ENCODE measurements at regions not wholly inside any gene's neighbourhood (a gene's known extent, or its start where the extent isn't known, plus 50 kb on each side); places are given as distances from the start of the nearest gene placed in this dataset.

DNA sequence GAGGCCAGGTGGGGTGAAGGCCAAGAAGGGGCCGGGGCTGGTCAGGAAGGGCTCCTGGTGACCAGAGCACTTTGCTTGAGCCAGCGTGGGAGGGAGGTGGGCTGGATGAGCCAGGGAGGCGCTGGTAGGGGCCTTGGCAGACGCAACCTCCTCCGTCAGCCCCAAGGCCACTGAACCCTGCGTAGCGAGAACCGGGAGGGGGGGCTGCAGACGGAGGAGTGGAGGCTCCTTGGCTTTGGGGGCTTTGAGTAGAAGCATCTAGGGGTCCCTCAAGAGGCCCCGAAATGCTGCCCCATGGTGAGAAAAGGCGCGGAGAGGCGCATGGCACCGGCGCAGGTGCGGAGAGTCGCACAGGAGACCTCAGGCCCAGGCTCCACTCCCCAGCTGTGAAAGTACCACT, 1888.0 kb upstream of the CDH9 start:
- DNase-seq, result no peak

DNA sequence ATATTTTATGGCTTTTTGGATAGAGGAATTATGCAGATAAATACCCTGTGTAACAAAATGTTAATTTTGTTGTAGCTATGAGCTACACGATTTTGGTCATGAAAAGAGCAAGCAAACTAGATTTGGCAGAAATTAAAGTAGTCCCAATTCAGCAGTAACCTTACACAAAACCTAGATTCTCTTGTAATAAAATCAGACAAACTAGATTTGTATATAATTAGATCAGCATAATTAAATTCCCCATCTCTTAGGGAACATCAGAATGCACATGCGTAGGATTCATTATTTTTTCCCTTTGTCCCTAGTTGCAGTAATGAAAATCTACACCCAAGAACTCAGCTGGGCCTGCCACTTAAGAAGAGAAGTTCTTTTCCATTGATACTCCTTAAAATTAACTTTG, 1879.2 kb upstream of the CDH9 start:
- H3K36me3 ChIP-seq, result no peaks in the 10 kb centered on the region
- DNase-seq, result no peak
- TF ChIP-seq, protein P1, sequence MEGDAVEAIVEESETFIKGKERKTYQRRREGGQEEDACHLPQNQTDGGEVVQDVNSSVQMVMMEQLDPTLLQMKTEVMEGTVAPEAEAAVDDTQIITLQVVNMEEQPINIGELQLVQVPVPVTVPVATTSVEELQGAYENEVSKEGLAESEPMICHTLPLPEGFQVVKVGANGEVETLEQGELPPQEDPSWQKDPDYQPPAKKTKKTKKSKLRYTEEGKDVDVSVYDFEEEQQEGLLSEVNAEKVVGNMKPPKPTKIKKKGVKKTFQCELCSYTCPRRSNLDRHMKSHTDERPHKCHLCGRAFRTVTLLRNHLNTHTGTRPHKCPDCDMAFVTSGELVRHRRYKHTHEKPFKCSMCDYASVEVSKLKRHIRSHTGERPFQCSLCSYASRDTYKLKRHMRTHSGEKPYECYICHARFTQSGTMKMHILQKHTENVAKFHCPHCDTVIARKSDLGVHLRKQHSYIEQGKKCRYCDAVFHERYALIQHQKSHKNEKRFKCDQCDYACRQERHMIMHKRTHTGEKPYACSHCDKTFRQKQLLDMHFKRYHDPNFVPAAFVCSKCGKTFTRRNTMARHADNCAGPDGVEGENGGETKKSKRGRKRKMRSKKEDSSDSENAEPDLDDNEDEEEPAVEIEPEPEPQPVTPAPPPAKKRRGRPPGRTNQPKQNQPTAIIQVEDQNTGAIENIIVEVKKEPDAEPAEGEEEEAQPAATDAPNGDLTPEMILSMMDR (IDR thresholded peaks at IDR 0.05), result no peak
- no peak overlapping the region for H3K27ac ChIP-seq
- H3K4me3 ChIP-seq, result no peak overlapping the region
- no peaks in the 10 kb centered on the region for H3K9me3 ChIP-seq
- H3K27me3 ChIP-seq, result no peaks in the 10 kb centered on the region
- H3K4me1 ChIP-seq, result no peaks in the 10 kb centered on the region

More for the DNA sequence above, 1888.0 kb upstream of the CDH9 start:
- H3K9me3 ChIP-seq, result peaks cover 0 to 2% (median 0%) of the 10 kb centered on the region in 4 donors
- no peak overlapping the region for H3K4me3 ChIP-seq
- H3K27me3 ChIP-seq, result no peaks in the 10 kb centered on the region
- TF ChIP-seq POLR2A (IDR thresholded peaks at IDR 0.05), result no peak
- TF ChIP-seq, protein P1 (IDR thresholded peaks at IDR 0.05), result no peak
- H3K27ac ChIP-seq, result no peak overlapping the region
- H3K4me1 ChIP-seq, result no peaks in the 10 kb centered on the region
- no peaks in the 10 kb centered on the region for H3K36me3 ChIP-seq

DNA sequence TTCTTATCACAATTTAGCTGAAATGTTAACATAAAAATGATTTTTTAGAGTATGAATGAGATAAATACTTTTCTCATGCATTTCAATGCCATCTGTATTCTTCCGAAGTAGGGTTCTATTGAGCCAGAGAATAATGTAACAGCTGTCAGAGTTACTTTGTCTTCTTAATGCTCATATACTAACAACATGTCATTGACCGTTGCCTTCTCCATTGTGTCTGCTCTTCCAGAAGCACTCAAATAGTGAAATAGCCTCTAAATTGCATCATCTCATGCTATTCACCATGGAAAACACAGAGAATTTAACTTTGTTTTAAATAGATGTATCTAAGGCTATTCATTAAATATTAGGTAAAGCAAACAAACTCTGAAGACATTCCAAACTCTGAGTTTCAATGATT, 1875.9 kb upstream of the CDH9 start:
- Histone ChIP-seq H3K27ac (no peak overlapping the region), H3K36me3 (no peaks in the 10 kb centered on the region), H3K9me3 (no peaks in the 10 kb centered on the region), H3K27me3 (no peaks in the 10 kb centered on the region), H3K4me3 (no peak overlapping the region), H3K4me1 (no peaks in the 10 kb centered on the region)
- no peak for DNase-seq
- TF ChIP-seq POLR2A (IDR thresholded peaks at IDR 0.05), result no peak
- TF ChIP-seq, protein P1 (IDR thresholded peaks at IDR 0.05), result no peak

DNA sequence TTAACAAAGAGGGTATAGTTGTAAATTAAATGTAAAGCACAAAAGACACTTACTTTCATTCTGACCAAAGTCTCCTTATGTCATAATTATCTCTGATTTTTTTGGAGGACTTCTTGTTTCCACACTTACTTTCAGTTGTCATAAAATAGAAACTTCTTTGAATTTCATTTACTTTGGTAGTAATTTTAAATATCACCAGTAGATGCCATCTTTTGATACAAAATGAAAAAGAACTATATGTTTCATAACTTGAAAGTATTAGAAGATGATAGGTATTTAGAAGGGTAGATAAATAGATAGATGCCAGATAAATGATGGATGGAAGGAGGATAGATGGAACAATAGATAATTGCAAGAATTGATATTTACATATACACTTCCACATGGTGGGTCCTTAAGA, 1865.3 kb upstream of the CDH9 start:
- Histone ChIP-seq H3K9me3 (no peaks in the 10 kb centered on the region), H3K4me3 (no peak overlapping the region), H3K27me3 (no peaks in the 10 kb centered on the region), H3K27ac (no peak overlapping the region), H3K36me3 (no peaks in the 10 kb centered on the region), H3K4me1 (no peaks in the 10 kb centered on the region)
- TF ChIP-seq POLR2A (IDR thresholded peaks at IDR 0.05), result no peak
- TF ChIP-seq, protein P1 (IDR thresholded peaks at IDR 0.05), result no peak
- DNase-seq, result no peak

DNA sequence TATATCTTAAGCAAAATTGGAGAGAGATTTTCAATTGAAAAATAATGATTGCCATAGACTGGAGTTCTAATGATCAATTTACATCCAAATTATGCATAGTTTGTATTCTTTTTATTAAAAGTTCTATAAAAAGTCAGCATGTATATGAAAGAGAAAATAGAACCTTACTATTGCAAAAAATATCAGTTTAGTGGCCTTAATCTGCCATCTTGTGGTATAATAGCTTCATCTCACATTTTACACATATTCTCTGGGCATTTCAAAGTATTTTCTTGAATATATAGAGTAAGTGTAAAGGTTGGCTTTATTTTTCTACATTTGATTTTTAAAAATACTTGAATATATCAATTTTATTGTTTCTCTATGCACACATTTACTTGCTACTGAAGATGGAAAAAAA, 1858.6 kb upstream of the CDH9 start:
- H3K4me1 ChIP-seq, result no peaks in the 10 kb centered on the region
- H3K27me3 ChIP-seq, result no peaks in the 10 kb centered on the region
- H3K4me3 ChIP-seq, result no peak overlapping the region
- TF ChIP-seq, protein P1 (IDR thresholded peaks at IDR 0.05), result no peak
- no peak for TF ChIP-seq POLR2A (IDR thresholded peaks at IDR 0.05)
- DNase-seq, result no peak
- H3K9me3 ChIP-seq, result peaks cover 0 to 3% (median 0%) of the 10 kb centered on the region in 4 donors
- H3K36me3 ChIP-seq, result no peaks in the 10 kb centered on the region
- H3K27ac ChIP-seq, result no peak overlapping the region

DNA sequence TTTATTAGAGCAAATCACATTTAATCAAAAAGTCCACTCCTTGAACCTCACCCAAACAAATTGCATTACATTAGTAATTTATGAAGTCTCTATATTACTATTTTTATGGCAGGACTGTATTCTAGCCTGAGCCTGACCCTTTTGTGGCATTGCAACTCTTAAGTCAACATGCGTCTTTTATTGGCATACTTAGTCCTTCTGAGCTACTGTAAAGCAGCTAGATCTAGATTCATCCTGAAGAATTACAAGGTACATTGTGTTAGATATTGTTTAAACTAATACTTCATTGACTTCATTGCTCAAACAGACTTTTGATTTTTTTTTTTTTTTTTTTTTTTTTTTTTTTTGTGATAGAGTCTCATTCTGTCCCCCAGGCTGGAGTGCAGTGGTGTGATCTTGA, 1842.5 kb upstream of the CDH9 start:
- Histone ChIP-seq H3K36me3 (no peaks in the 10 kb centered on the region), H3K4me1 (no peaks in the 10 kb centered on the region), H3K27ac (no peak overlapping the region), H3K27me3 (no peaks in the 10 kb centered on the region), H3K9me3 (peaks cover 0 to 9% (median 0%) of the 10 kb centered on the region in 4 donors), H3K4me3 (no peak overlapping the region)
- no peak for DNase-seq
- TF ChIP-seq, protein P1 (IDR thresholded peaks at IDR 0.05), result no peak
- no peak for TF ChIP-seq POLR2A (IDR thresholded peaks at IDR 0.05)

All from Peyer's patch (tissue), 4 donors.